Peyer's patch (tissue), 4 donors: ENCODE measurements at regions not wholly inside any gene's neighbourhood (a gene's known extent, or its start where the extent isn't known, plus 50 kb on each side); places are given as distances from the start of the nearest gene placed in this dataset.
A peak's percentile ranks its signal among the peaks of the same experiment; 100 is the strongest.

ENCODE experiments used
- DNase-seq, 3 donors: peaks; one replicate each; pipeline ENCODE4 v3.0.0-alpha.2; 2017 to 2019
- H3K27ac ChIP-seq, 4 donors: fragments of 200-600 bp; sonication (generic); one replicate each; pipeline ENCODE4 v1.5.1; 2016 to 2019
- H3K27me3 ChIP-seq, 2 donors: fragments of 200-600 bp; sonication (generic); one replicate each; pipeline ENCODE4 v1.5.1; 2019
- H3K36me3 ChIP-seq, 3 donors: fragments of 200-600 bp; sonication (generic); one replicate each; pipeline ENCODE4 v1.5.1; 2016 to 2019
- H3K4me1 ChIP-seq, 4 donors: fragments of 200-600 bp; sonication (generic); one replicate each; pipeline ENCODE4 v1.5.1; 2016 to 2019
- H3K4me3 ChIP-seq, 4 donors: fragments of 200-600 bp; sonication (generic); 1 replicate in 3 of 4; 2 replicates in 1 of 4; pipeline ENCODE4 v1.5.1; 2016 to 2019; ENCODE audit warnings: mild to moderate bottlenecking in 1 of 4
- H3K9me3 ChIP-seq, 4 donors: fragments of 200-600 bp; sonication (generic); one replicate each; pipeline ENCODE4 v1.5.1; 2016 to 2019; ENCODE audit warnings: mild to moderate bottlenecking in 1 of 4
- CTCF ChIP-seq, 6 experiments: fragments of 450-650 bp in 4 of 6; fragments of 200-600 bp in 2 of 6; sonication (generic) in 1 of 6; IDR thresholded peaks; one replicate each; pipeline ENCODE4 v1.5.1; 2017 to 2019; ENCODE audit warnings: antibody characterized with exemption in 6 of 6, mild to moderate bottlenecking in 3 of 6, moderate library complexity in 1 of 6
- POLR2A ChIP-seq, 2 donors: fragments of 450-650 bp; IDR thresholded peaks; one replicate each; pipeline ENCODE4 v1.5.1; 2017; ENCODE audit warnings: antibody characterized with exemption in 2 of 2, mild to moderate bottlenecking in 2 of 2, moderate library complexity in 2 of 2

DNA sequence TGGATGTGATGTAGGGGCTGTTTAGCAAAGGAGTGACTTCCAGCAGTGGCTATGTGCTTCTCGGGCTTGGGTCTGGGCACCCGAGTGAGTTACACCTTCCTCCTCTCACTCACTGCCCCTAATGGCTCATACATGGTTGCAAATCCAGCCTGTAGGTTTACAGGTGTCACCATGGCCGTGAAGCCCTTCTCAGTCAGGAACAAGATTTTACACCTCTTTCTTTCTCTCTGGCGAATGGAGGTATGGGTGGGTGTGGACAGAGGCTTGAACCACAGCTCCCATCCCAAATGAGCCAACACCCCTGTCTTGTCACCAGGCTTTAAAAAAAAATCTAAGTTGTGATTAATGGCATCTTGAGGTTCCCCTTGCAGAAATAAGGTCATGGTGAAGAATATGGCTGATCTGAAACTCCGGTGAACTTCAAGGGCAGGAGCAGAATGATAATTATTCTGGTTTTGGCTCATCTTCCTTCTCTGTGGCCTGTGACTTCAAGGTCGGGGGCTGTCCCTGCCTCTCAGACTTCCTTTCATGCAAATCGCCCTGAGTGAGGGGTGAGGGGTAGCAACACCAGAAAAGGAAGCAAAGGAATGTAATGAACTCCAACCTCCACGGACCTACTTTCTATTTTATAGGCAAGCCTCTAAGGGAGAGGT, 331.2 kb downstream of the MAF start:
- H3K27ac ChIP-seq: no peak overlapping the region
- no peaks in the 10 kb centered on the region for H3K9me3 ChIP-seq
- no peak overlapping the region for H3K4me3 ChIP-seq
- H3K36me3 ChIP-seq: no peaks in the 10 kb centered on the region
- H3K27me3 ChIP-seq: no peaks in the 10 kb centered on the region
- peak in 1 of 3 donors; percentile 41 for DNase-seq
- H3K4me1 ChIP-seq: peaks cover 0 to 5% (median 2%) of the 10 kb centered on the region in 4 donors
- no peak for TF ChIP-seq POLR2A (IDR thresholded peaks at IDR 0.05)
- no peak for TF ChIP-seq CTCF (IDR thresholded peaks at IDR 0.05)

DNA sequence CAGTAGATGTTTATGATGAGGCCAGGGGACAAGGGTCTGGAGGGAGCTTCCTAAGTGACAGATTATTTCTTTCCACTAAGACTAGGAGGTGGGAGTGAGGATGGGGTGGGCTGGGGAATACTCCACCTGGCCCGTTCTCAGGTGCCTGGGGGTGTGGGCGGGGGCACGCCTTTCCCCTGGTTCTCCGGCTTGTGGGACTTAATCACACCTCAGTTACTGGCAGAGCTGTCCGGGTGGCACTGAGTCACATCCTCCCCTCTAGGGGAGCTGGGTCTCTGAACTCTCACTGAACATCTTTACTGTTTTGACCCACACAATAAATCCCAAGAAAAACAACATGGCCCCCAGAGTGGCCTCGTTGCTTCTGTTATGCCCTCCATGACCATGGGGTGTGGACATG, 332.8 kb downstream of the MAF start:
- H3K36me3 ChIP-seq: no peaks in the 10 kb centered on the region
- H3K4me1 ChIP-seq: peaks cover 0 to 5% (median 2%) of the 10 kb centered on the region in 4 donors
- H3K27ac ChIP-seq: no peak overlapping the region
- no peak overlapping the region for H3K4me3 ChIP-seq
- DNase-seq: no peak
- TF ChIP-seq CTCF (IDR thresholded peaks at IDR 0.05) (no peak), POLR2A (IDR thresholded peaks at IDR 0.05) (no peak)
- no peaks in the 10 kb centered on the region for H3K27me3 ChIP-seq
- H3K9me3 ChIP-seq: no peaks in the 10 kb centered on the region

DNA sequence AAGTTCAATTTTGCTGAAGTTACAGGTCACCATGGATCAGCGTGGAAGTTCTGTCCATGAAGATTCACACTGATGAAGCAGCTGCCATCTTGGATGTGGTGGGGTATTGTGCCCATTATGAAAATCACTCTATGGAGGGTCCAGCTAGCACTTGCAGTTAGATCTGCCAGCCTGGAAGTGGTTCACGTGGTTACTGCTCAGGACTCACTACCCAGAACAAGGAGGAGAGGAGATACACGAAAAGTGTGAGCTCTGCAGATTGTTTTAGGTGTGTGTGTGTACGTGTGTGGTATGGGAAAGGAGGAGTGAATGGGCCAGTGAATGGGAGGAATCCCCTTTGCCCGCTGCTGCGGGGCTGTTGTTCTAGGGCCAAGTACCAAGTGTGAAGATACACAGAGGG, 333.4 kb downstream of the MAF start:
- no peak overlapping the region for H3K27ac ChIP-seq
- no peak overlapping the region for H3K4me3 ChIP-seq
- H3K9me3 ChIP-seq: no peaks in the 10 kb centered on the region
- TF ChIP-seq CTCF (IDR thresholded peaks at IDR 0.05) (no peak), POLR2A (IDR thresholded peaks at IDR 0.05) (no peak)
- no peak for DNase-seq
- H3K4me1 ChIP-seq: peaks cover 0 to 5% (median 2%) of the 10 kb centered on the region in 4 donors
- no peaks in the 10 kb centered on the region for H3K36me3 ChIP-seq
- no peaks in the 10 kb centered on the region for H3K27me3 ChIP-seq

DNA sequence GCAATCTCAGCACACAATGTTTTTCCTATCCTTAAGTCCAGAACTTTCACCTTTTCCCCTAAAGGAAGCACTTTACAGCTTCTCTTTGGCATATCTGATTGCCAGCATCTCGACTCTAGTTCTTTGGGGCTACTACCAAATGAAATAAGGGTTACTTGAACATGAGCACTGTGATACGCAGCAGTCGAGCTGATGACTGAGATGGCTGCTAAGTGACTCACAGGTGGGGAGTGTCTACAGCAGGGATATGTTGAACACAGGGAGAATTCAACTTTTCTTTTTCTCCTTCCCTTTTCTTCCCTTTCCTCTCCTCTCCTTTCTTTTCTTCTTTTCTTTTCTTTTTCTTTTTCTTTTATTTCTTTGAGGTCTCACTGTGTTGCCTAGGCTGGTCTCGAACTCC, 334.8 kb downstream of the MAF start:
- peaks cover 0 to 5% (median 2%) of the 10 kb centered on the region in 4 donors for H3K4me1 ChIP-seq
- H3K4me3 ChIP-seq: no peak overlapping the region
- no peaks in the 10 kb centered on the region for H3K36me3 ChIP-seq
- H3K27ac ChIP-seq: no peak overlapping the region
- no peaks in the 10 kb centered on the region for H3K27me3 ChIP-seq
- H3K9me3 ChIP-seq: no peaks in the 10 kb centered on the region
- no peak for TF ChIP-seq POLR2A (IDR thresholded peaks at IDR 0.05)
- no peak for TF ChIP-seq CTCF (IDR thresholded peaks at IDR 0.05)
- no peak for DNase-seq

DNA sequence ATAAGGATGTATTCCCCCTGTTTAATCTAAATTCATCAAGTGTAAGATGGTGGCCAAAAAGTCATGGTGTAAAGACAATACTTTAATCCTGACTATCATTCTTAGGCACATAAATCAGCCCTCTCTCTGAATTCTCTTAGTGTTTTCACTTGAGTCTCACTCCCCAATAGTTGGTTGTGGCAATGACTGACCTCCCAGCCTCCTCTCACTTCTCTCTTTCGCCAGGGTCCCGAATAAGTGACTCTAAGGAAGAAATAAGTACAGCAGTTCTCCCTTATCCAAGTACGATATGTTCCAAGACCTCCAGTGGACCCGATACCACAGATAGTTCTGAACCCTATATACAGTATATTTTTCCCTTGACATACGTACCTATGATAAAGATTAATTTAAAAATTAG, 335.3 kb downstream of the MAF start:
- no peak overlapping the region for H3K4me3 ChIP-seq
- H3K4me1 ChIP-seq: peaks cover 0 to 5% (median 2%) of the 10 kb centered on the region in 4 donors
- DNase-seq: no peak
- no peak overlapping the region for H3K27ac ChIP-seq
- H3K9me3 ChIP-seq: no peaks in the 10 kb centered on the region
- TF ChIP-seq POLR2A (IDR thresholded peaks at IDR 0.05) (no peak), CTCF (IDR thresholded peaks at IDR 0.05) (no peak)
- H3K27me3 ChIP-seq: no peaks in the 10 kb centered on the region
- H3K36me3 ChIP-seq: no peaks in the 10 kb centered on the region
